Activated CD8-positive, alpha-beta T cell treated with anti-CD3 and anti-CD28 coated beads for 36 hours (primary cell): ENCODE measurements at regions not wholly inside any gene's neighbourhood (a gene's known extent, or its start where the extent isn't known, plus 50 kb on each side); places are given as distances from the start of the nearest gene placed in this dataset.

Source experiments
- ATAC-seq: fragments of 200-7000 bp; cut with Tn5 transposase; one replicate; pipeline ENCODE4 v1.10.0; 2021; ENCODE audit warnings: mild to moderate bottlenecking, moderate library complexity
- CTCF ChIA-PET: fragments of 350-600 bp; sonication (Branson Sonifier 250); formaldehyde crosslinking; loops from one replicate; lab custom pipeline; 2021; ENCODE audit warnings: antibody characterized with exemption; lab: Charles Lee
- POLR2A ChIA-PET: fragments of 350-600 bp; sonication (Branson Sonifier 250); formaldehyde crosslinking; loops from one replicate; lab custom pipeline; 2021; ENCODE audit warnings: antibody characterized with exemption; lab: Charles Lee
- DNase-seq: peaks from one replicate; pipeline ENCODE4 v3.0.0-alpha.2; 2020
- H3K27ac Mint-ChIP-seq: one replicate; pipeline ENCODE4 v1.8.0; 2021; ENCODE audit warnings: mild to moderate bottlenecking, mixed read lengths
- H3K27me3 Mint-ChIP-seq: one replicate; pipeline ENCODE4 v1.8.0; 2021; ENCODE audit warnings: mixed read lengths
- H3K36me3 Mint-ChIP-seq: one replicate; pipeline ENCODE4 v1.8.0; 2021; ENCODE audit warnings: low read depth, mixed read lengths
- H3K4me1 Mint-ChIP-seq: one replicate; pipeline ENCODE4 v1.8.0; 2021; ENCODE audit warnings: low read depth, mixed read lengths
- H3K4me3 Mint-ChIP-seq: one replicate; pipeline ENCODE4 v1.8.0; 2021; ENCODE audit warnings: mild to moderate bottlenecking, moderate library complexity, mixed read lengths
- H3K9me3 Mint-ChIP-seq: one replicate; pipeline ENCODE4 v1.8.0; 2021; ENCODE audit warnings: mixed read lengths
- intact Hi-C: fragments of 100-400 bp; cut with micrococcal nuclease; formaldehyde crosslinking; loops from one replicate; pipeline ENCODE4 v1.10.0; 2022
- TF ChIP-seq, protein P1 (sequence below): fragments of 200-600 bp; IDR thresholded peaks from one replicate; pipeline ENCODE4 v1.8.0; 2022; ENCODE audit warnings: antibody characterized with exemption, mild to moderate bottlenecking

DNA sequence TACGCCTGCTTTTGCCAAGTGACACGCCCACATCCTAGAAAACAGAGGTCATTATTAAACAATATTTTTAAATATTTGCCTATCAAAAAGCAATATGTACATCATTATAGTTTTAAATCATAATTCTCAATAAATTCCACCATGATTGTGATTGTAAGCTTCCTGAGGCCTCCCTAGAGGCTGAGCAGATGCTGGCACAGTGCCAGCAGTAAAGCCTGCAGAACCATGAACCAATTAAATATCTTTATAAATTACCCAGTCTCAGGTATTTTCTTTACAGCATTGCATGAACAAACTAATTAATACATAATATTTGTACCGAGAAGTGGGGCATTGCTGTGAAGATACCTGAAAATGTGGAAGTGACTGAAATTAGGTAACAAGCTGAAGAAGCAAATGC is 174.7 kb upstream of the TMEM196 start:
- H3K4me1 Mint-ChIP-seq, result no peaks in the 10 kb centered on the region
- POLR2A ChIA-PET, result no interaction called here
- H3K4me3 Mint-ChIP-seq, result no peak overlapping the region
- DNase-seq (no peak), ATAC-seq (no peak)
- TF ChIP-seq, protein P1, sequence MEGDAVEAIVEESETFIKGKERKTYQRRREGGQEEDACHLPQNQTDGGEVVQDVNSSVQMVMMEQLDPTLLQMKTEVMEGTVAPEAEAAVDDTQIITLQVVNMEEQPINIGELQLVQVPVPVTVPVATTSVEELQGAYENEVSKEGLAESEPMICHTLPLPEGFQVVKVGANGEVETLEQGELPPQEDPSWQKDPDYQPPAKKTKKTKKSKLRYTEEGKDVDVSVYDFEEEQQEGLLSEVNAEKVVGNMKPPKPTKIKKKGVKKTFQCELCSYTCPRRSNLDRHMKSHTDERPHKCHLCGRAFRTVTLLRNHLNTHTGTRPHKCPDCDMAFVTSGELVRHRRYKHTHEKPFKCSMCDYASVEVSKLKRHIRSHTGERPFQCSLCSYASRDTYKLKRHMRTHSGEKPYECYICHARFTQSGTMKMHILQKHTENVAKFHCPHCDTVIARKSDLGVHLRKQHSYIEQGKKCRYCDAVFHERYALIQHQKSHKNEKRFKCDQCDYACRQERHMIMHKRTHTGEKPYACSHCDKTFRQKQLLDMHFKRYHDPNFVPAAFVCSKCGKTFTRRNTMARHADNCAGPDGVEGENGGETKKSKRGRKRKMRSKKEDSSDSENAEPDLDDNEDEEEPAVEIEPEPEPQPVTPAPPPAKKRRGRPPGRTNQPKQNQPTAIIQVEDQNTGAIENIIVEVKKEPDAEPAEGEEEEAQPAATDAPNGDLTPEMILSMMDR, result no peak
- CTCF ChIA-PET, result no interaction called here
- no peaks in the 10 kb centered on the region for H3K27me3 Mint-ChIP-seq
- no peaks in the 10 kb centered on the region for H3K36me3 Mint-ChIP-seq
- peaks cover 22% of the 10 kb centered on the region for H3K9me3 Mint-ChIP-seq
- intact Hi-C loops, result no loop called here
- no peak overlapping the region for H3K27ac Mint-ChIP-seq

DNA sequence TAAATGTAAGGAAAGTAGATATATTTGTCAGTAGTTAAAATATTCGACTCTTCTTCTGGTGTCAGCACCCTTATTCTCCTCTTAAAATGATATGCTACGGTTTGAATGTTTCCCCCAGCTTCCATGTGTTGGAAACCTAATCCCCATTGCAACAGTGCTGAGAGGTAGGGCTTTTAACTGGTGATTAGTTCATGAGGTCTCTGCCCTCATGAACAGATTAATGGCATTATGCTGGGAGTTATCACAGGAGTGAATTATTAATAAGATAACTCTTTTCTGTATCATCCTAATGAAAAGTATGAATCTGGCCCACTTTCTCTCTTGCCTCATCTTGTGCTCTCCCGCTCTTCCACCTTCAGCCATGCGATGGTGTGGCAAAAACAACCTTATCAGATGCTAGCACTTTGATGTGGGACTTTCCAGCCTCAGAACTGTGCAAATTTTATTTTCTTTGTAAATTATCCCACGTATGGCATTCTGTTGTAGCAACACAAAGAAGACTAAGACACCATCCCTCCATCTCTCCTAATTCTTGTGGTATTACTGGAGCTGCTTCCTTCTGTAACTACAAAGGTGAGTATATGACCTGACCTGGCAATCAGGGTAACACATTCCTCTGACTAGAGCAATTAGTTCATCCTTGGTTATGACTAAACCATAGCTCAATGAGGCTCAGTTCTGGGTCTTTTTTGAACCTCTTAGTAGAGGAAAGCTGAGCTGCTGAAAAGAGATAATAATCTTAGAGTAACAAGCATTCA is 171.1 kb upstream of the TMEM196 start:
- DNase-seq (no peak), ATAC-seq (no peak)
- Mint-ChIP-seq H3K27ac (no peak overlapping the region), H3K36me3 (no peaks in the 10 kb centered on the region), H3K4me3 (no peak overlapping the region), H3K27me3 (no peaks in the 10 kb centered on the region), H3K9me3 (peaks cover 10% of the 10 kb centered on the region), H3K4me1 (no peaks in the 10 kb centered on the region)
- intact Hi-C loops, result no loop called here
- ChIA-PET CTCF (no interaction called here), POLR2A (no interaction called here)
- TF ChIP-seq, protein P1, result no peak

- intact Hi-C loops, result no loop called here
- no peaks in the 10 kb centered on the region for H3K36me3 Mint-ChIP-seq
- no peak for DNase-seq
- ChIA-PET POLR2A (no interaction called here), CTCF (no interaction called here)
- peaks cover 12% of the 10 kb centered on the region for H3K9me3 Mint-ChIP-seq
- TF ChIP-seq, protein P1, result no peak
- ATAC-seq, result no peak
- no peak overlapping the region for H3K27ac Mint-ChIP-seq
- H3K27me3 Mint-ChIP-seq, result no peaks in the 10 kb centered on the region
- H3K4me1 Mint-ChIP-seq, result no peaks in the 10 kb centered on the region
- no peak overlapping the region for H3K4me3 Mint-ChIP-seq
Measured at GRCh38 chr7:19939746-19940145, 166.3 kb upstream of the TMEM196 start.

DNA sequence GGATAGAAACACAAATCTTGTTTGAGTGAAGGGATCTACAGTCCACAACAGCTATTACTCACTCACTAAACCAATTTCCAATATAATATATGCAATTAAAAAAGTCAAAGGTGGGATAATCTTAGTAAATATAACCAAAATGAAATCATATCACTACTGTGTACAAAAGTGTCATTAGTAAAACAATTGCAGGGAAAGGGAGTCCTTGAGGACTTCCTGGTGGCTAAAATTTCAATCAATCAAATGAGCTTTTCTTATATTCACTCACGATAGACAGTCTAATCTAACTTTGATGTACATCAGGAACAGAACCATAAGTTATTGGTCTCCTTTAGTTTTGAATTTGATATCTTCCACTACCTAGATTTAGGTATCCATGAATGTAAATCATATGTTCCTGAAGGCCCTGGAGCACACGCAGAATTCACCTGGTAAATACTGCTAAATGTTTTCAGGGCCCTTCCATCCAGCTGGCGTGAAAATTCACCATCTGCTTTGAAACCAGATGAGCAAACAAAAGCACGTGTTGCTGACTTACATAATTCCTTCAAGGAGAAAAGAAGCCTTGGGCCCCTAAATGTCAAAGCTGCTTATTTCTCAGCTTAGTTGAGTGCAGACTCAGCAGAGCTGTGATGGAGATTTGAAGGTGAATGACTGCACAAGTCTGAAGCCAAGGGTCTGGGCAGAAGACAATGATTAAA is 159.3 kb upstream of the TMEM196 start:
- ChIA-PET POLR2A (no interaction called here), CTCF (no interaction called here)
- Mint-ChIP-seq H3K36me3 (no peaks in the 10 kb centered on the region), H3K27ac (no peak overlapping the region), H3K4me3 (no peak overlapping the region), H3K9me3 (peaks cover 11% of the 10 kb centered on the region), H3K4me1 (peaks cover 2% of the 10 kb centered on the region), H3K27me3 (no peaks in the 10 kb centered on the region)
- ATAC-seq (no peak), DNase-seq (no peak)
- TF ChIP-seq, protein P1, result no peak
- intact Hi-C loops, result no loop called here

- Mint-ChIP-seq H3K4me1 (peaks cover 2% of the 10 kb centered on the region), H3K36me3 (no peaks in the 10 kb centered on the region), H3K27ac (no peak overlapping the region), H3K4me3 (no peak overlapping the region), H3K27me3 (no peaks in the 10 kb centered on the region), H3K9me3 (peaks cover 4% of the 10 kb centered on the region)
- TF ChIP-seq, protein P1, result no peak
- DNase-seq, result no peak
- no peak for ATAC-seq
- ChIA-PET CTCF (no interaction called here), POLR2A (no interaction called here)
- intact Hi-C loops, result no loop called here
Measured at GRCh38 chr7:19930851-19931250, 157.4 kb upstream of the TMEM196 start.
